Stimulated activated memory B cell treated with anti-CD40 and anti-IgM and Interleukin-4, amounts not matched to agents 10 μg/mL and 1 μg/mL and 100 μg/mL, for 72 hours (primary cell): ENCODE measurements at regions not wholly inside any gene's neighbourhood (a gene's known extent, or its start where the extent isn't known, plus 50 kb on each side); places are given as distances from the start of the nearest gene placed in this dataset.
"Not testable (repeated sequence)": the region's sequence is repeated elsewhere in the genome, so short reads cannot be mapped to it uniquely, and the experiment has no call there.

Experiments
- ATAC-seq: fragments of 150-1000 bp; cut with Tn5 transposase; 2 replicates; pipeline ENCODE4 v1.10.0; 2021
- H3K27ac Mint-ChIP-seq: one replicate; pipeline ENCODE4 v1.8.0; 2022; ENCODE audit warnings: mild to moderate bottlenecking, mixed read lengths
- H3K27me3 Mint-ChIP-seq: one replicate; pipeline ENCODE4 v1.8.0; 2022; ENCODE audit warnings: mixed read lengths
- H3K36me3 Mint-ChIP-seq: one replicate; pipeline ENCODE4 v1.8.0; 2022; ENCODE audit warnings: mixed read lengths
- H3K4me1 Mint-ChIP-seq: one replicate; pipeline ENCODE4 v1.8.0; 2022; ENCODE audit warnings: mixed read lengths
- H3K4me3 Mint-ChIP-seq: one replicate; pipeline ENCODE4 v1.8.0; 2022; ENCODE audit warnings: mild to moderate bottlenecking, moderate library complexity, mixed read lengths
- H3K9me3 Mint-ChIP-seq: one replicate; pipeline ENCODE4 v1.8.0; 2022; ENCODE audit warnings: mixed read lengths

DNA sequence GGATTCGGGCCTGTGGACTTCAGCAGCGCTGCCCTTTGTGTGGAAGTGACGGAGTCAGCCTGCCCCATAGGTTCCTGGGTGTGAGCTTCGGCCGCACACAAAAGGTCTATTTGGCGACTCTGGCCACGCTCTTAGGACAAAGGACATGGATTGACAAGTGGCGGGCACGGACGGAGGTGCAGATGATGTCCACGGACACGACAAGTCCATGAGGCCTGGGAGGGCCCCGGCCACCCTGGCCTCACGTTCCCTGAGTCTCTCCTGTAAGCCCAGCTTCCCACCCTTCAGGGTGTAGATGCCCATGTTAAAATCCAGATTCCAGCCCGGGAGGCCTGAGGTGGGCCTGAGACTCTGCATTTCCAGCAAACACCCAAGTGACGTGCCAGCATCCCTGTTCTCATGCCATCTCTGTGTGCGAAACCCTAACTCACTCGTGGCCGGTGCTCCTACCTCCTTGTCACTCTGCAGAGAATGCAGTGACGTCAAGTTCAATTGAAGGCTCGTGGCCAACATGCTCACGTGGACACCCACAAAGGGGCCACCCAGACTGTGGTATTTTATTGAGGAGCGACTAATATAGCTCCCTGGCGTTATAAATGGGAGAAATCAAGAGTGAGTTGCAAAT, 111.7 kb downstream of the RTP5 start:
- peaks cover 8% of the 10 kb centered on the region for H3K9me3 Mint-ChIP-seq
- no peak overlapping the region for H3K27ac Mint-ChIP-seq
- no peak overlapping the region for H3K4me3 Mint-ChIP-seq
- H3K36me3 Mint-ChIP-seq, result peaks cover 33% of the 10 kb centered on the region
- no peak for ATAC-seq
- no peaks in the 10 kb centered on the region for H3K27me3 Mint-ChIP-seq
- H3K4me1 Mint-ChIP-seq, result peaks cover 49% of the 10 kb centered on the region

DNA sequence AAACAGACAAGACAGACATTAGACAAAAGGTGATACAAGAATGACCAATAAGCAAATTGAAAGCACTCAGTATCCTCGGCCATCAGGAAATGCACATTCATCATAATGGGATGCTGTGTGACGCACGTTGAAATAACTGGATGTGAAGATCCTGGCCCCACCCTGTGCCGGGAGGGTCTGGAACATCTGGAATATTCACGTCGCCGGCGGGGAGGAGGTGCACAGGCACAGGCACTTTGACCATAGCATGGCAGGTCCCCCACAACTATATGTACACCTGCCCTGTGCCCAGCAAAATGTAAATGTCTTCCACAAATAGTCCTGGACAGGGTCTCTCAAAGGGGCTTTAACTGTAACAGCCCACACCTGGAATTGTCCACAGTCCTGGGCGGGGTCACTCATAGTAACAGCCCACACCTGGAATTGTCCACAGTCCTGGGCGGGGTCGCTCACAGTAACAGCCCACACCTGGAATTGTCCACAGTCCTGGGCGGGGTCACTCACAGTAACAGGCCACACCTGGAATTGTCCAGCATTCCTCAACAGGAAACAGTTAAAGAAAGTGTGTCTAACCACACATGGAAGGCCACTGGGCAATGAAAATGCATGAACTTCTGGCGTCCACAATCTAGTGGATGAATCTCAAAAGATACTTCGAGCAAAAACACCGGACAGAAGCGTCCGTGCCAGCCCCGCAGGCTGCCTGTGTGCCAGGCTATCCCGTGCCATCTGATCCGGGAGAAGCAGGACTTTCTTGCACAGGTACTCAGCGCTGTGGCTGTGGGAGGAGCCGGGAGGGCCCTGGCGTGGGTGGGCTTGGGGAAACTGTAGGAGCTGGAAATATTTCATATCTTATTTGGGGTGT, 113.4 kb downstream of the RTP5 start:
- peaks cover 8% of the 10 kb centered on the region for H3K9me3 Mint-ChIP-seq
- H3K36me3 Mint-ChIP-seq, result peaks cover 16% of the 10 kb centered on the region
- no peaks in the 10 kb centered on the region for H3K27me3 Mint-ChIP-seq
- H3K4me3 Mint-ChIP-seq, result no peak overlapping the region
- peaks cover 38% of the 10 kb centered on the region for H3K4me1 Mint-ChIP-seq
- H3K27ac Mint-ChIP-seq, result peak overlapping the region; percentile 72
- ATAC-seq, result no peak

DNA sequence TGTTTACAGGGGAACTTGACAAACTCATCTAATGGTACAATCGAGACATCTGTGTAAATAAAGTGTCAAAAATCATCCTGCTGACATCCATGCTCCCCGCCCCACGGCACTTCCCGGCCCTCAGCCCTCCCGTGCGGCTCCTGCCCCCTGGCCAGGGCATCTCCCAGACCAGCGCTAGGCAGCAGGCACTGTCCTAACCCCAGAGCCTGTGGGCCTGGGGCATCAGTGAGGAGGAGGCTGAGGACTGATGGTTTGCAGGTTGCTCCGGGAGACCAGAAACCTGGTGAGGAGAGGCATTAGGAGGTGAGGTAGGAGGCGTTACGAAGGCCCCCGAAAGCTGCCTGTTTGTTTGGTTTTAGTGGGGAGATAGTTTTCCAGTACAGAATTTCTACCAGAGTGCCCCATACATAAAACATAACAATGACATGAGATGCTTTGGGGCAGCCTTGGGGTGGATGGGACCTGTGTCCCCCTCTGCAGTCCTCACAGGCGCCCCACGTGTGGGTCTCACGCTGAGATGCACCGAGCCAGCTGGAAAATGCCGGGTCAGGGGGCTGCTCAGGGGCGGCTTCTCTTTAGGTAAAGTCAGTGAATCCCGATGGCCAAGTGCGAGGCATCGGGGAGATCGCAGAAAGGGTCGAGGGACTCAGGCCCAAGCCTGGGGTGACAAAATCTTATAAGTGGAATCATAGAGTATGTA, 114.2 kb downstream of the RTP5 start:
- Mint-ChIP-seq H3K4me1 (peaks cover 37% of the 10 kb centered on the region), H3K27me3 (no peaks in the 10 kb centered on the region), H3K36me3 (peaks cover 13% of the 10 kb centered on the region), H3K9me3 (peaks cover 8% of the 10 kb centered on the region), H3K27ac (peak overlapping the region; percentile 72), H3K4me3 (no peak overlapping the region)
- no peak for ATAC-seq

DNA sequence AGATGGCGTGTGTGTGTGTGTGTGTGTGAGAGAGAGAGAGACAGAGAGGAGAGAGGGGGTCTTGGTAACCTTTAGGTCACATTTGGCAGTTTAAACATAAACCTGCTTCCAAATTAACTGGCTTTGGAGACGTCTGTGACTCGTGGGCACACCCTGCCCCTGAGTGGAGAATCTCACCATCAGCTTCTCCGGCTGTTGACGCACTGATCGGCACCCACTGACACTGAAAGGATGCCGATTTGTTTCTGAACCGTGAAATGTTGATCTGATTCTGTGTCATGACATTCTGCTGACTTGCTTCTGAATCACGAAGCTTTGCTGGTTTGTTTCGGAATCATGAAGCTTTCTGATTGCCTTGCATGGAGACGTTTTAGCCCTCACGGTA, 114.7 kb downstream of the RTP5 start:
- Mint-ChIP-seq H3K27ac (peak overlapping the region; percentile 72), H3K27me3 (no peaks in the 10 kb centered on the region), H3K9me3 (peaks cover 10% of the 10 kb centered on the region), H3K36me3 (peaks cover 16% of the 10 kb centered on the region), H3K4me3 (no peak overlapping the region), H3K4me1 (peaks cover 41% of the 10 kb centered on the region)
- no peak for ATAC-seq

DNA sequence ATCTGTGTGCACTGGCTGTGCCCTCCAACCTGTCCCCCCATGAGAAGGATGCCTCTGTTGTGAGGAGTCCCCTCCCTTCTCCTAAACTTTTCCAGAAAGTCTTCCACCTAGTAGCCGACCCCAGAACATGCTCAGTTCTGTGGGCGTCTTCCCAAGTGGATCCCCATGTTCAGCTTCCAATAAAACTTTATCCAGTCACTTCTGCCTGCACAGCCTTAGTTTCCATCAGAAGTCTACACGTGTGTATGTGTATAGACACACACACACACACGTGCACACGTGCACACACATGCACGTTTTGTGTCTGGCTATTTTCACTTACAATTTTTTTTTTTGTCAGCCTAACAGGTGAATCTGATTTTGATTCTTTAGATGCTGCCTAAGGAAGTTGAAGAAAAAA, 115.1 kb downstream of the RTP5 start:
- H3K9me3 Mint-ChIP-seq, result peaks cover 14% of the 10 kb centered on the region
- ATAC-seq, result no peak
- H3K4me1 Mint-ChIP-seq, result peaks cover 44% of the 10 kb centered on the region
- H3K36me3 Mint-ChIP-seq, result peaks cover 20% of the 10 kb centered on the region
- peak overlapping the region; percentile 72 for H3K27ac Mint-ChIP-seq
- H3K4me3 Mint-ChIP-seq, result no peak overlapping the region
- no peaks in the 10 kb centered on the region for H3K27me3 Mint-ChIP-seq

DNA sequence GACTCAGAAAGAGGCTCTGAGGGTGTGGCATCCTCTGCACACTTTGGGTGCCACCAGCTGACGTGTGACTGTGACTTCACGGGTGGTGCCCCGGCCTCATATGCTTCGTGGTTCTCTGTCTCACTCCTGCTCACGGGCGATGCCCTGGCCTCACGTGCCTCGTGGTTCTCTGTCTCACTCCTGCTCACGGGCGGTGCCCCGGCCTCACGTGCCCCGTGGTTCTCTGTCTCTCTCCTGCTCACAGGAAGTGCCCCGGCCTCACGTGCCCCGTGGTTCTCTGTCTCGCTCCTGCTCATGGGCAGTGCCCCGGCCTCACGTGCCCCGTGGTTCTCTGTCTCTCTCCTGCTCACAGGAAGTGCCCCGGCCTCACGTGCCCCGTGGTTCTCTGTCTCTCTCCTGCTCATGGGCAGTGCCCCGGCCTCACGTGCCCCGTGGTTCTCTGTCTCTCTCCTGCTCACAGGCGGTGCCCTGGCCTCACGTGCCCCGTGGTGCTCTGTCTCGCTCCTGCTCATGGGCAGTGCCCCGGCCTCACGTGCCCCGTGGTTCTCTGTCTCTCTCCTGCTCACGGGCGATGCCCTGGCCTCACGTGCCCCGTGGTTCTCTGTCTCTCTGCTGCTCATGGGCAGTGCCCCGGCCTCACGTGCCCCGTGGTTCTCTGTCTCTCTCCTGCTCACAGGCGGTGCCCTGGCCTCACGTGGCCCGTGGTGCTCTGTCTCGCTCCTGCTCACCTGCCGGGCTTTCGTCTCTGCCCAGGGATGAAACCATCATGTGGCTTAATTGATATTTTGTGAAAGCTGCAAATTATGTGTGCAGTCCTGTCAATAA, 115.8 kb downstream of the RTP5 start:
- H3K27ac Mint-ChIP-seq, result peak overlapping the region; percentile 72
- H3K9me3 Mint-ChIP-seq, result peaks cover 21% of the 10 kb centered on the region
- peak; percentile 70 for ATAC-seq
- H3K4me3 Mint-ChIP-seq, result peak overlapping the region; percentile 26
- H3K27me3 Mint-ChIP-seq, result not testable (repeated sequence)
- peaks cover 46% of the 10 kb centered on the region for H3K4me1 Mint-ChIP-seq
- H3K36me3 Mint-ChIP-seq, result peaks cover 27% of the 10 kb centered on the region

DNA sequence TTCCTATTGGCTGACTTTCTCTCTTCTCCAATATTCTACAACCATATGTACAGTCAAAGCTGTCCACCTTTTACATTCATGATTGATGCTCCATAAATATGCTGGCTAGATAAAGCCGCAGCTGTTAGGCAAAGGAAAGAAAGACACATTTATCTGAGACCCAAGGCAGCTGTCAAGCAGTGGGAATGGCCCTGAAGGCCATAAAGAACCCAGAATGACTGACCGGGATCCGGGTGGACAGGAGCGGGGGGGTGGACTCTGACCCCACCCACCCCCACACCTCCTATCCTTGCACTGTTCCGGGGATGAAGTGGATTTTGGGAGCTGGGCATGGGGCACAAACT, 116.4 kb downstream of the RTP5 start:
- peak overlapping the region; percentile 72 for H3K27ac Mint-ChIP-seq
- H3K27me3 Mint-ChIP-seq, result no peaks in the 10 kb centered on the region
- ATAC-seq, result no peak
- peaks cover 30% of the 10 kb centered on the region for H3K36me3 Mint-ChIP-seq
- H3K4me1 Mint-ChIP-seq, result peaks cover 52% of the 10 kb centered on the region
- H3K4me3 Mint-ChIP-seq, result peak overlapping the region; percentile 26
- peaks cover 26% of the 10 kb centered on the region for H3K9me3 Mint-ChIP-seq

DNA sequence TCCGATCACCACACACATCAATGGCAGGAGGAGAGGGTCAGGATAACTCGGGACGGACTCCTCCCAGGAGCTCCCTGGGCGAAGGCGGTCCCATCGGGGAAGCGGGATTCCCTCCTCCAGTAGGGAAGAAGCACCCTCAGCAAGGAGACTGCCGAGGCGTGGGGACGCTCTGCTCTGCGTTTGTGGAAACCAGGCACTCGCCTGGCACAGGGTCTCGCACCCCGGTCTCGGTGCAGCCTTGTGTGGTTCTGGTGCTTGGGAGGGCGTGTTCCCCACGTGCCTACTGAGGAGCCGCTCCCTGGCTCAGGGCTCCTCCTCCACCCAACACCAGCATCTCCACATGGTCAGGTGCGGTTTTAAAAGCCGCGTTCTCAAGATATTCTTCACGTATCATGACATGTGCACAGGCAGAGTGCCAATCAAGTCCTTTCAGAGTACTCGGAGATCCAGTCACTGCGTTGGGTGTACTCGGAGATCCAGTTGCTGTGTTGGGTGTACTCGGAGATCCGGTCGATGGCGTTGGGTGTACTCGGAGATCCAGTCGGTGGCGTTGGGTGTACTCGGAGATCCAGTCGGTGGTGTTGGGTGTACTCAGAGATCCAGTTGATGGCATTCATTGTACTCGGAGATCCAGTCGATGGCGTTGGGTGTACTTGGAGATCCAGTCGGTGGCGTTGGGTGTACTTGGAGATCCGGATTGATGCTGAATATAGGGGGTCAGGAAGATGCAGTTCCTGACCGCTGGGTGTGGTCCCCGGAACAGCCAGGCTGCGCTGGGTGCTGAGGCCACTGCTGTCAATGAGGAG, 117.5 kb downstream of the RTP5 start:
- Mint-ChIP-seq H3K27ac (no peak overlapping the region), H3K36me3 (peaks cover 27% of the 10 kb centered on the region), H3K27me3 (no peaks in the 10 kb centered on the region), H3K4me3 (no peak overlapping the region), H3K4me1 (peaks cover 58% of the 10 kb centered on the region), H3K9me3 (peaks cover 26% of the 10 kb centered on the region)
- ATAC-seq, result no peak

DNA sequence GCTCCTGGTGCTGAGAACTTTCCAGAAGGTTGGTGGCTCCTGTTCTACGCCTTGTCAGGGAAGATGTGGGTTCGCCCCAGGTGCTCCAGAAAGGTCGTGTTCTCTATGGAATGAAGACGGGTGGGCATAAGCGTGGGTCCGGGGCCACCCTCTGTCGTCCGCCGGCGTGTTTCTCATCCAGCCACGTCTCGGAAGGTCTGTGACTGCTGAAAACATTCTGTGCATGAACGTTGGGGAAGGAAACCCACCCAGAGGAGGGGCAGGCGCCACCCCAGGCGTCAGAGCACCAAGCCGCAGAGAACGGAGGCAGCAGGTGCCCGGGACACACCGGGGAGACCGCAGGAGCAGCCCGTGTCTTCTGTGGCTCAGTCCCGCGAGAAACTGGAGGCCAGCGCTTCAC, 118.2 kb downstream of the RTP5 start:
- ATAC-seq, result no peak
- H3K9me3 Mint-ChIP-seq, result peaks cover 26% of the 10 kb centered on the region
- H3K36me3 Mint-ChIP-seq, result peaks cover 27% of the 10 kb centered on the region
- H3K4me3 Mint-ChIP-seq, result no peak overlapping the region
- H3K4me1 Mint-ChIP-seq, result peaks cover 58% of the 10 kb centered on the region
- no peak overlapping the region for H3K27ac Mint-ChIP-seq
- no peaks in the 10 kb centered on the region for H3K27me3 Mint-ChIP-seq

DNA sequence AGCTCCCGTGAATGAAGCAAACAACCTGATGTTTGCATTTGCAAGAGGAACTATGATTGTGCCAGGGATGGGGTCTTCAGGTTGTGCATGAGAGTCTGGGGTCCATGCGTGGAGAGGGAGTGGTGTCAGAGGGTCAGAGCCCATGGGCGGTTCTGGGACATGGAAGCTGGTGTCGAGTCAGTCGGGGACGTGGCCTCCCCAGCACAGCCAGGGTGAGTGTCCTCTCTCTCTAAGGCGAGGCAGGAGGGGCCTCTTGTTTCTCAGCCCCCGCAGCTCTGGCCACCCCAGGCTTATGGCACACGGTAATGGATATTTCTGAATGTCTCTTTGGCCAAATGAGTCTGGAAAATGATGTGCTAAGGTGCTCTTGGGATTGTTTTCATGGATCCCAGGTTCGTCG, 118.6 kb downstream of the RTP5 start:
- no peak overlapping the region for H3K27ac Mint-ChIP-seq
- ATAC-seq, result no peak
- no peak overlapping the region for H3K4me3 Mint-ChIP-seq
- peaks cover 29% of the 10 kb centered on the region for H3K36me3 Mint-ChIP-seq
- peaks cover 58% of the 10 kb centered on the region for H3K4me1 Mint-ChIP-seq
- H3K9me3 Mint-ChIP-seq, result peaks cover 26% of the 10 kb centered on the region
- no peaks in the 10 kb centered on the region for H3K27me3 Mint-ChIP-seq

DNA sequence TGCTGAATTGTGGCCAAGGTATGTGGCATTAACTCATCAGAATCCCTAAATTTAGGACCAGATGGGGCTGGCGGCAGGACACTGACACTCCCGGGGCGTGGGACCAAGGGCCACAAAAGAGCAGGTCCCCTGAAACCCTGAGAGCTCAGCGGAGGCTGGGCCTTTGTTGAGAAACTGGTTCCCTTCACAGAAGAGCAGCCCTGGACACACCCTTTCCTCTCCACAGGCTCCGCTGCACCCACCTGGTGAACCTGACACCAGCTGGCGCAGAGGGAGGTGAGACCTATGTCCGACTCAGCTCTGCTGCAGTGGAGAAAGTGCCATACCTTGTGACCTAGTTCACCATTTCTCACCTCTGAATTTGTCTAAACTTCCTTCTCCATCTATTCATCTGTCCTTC, 119.5 kb downstream of the RTP5 start:
- no peak overlapping the region for H3K27ac Mint-ChIP-seq
- H3K36me3 Mint-ChIP-seq, result peaks cover 36% of the 10 kb centered on the region
- H3K4me3 Mint-ChIP-seq, result no peak overlapping the region
- no peaks in the 10 kb centered on the region for H3K27me3 Mint-ChIP-seq
- ATAC-seq, result peak; percentile 76
- H3K4me1 Mint-ChIP-seq, result peaks cover 58% of the 10 kb centered on the region
- H3K9me3 Mint-ChIP-seq, result peaks cover 26% of the 10 kb centered on the region

DNA sequence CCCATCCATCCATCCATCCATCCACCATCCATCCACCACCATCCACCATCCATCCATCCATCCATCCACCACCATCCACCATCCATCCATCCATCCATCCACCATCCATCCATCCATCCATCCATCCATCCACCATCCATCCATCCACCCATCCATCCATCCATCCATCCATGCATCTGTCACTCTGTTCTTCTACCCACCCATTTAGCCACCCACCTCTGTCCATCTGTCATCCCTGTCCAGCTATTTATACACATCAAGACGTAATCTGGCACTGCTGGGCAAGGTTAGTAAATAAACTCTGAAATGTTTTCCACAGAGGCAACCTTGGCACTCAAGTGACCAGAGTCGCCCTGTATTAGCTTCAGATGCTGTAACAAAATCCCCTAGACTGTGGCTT, 120.9 kb downstream of the RTP5 start:
- Mint-ChIP-seq H3K4me1 (peaks cover 45% of the 10 kb centered on the region), H3K36me3 (peaks cover 41% of the 10 kb centered on the region), H3K27me3 (no peaks in the 10 kb centered on the region), H3K27ac (no peak overlapping the region), H3K4me3 (no peak overlapping the region), H3K9me3 (peaks cover 22% of the 10 kb centered on the region)
- ATAC-seq, result no peak

DNA sequence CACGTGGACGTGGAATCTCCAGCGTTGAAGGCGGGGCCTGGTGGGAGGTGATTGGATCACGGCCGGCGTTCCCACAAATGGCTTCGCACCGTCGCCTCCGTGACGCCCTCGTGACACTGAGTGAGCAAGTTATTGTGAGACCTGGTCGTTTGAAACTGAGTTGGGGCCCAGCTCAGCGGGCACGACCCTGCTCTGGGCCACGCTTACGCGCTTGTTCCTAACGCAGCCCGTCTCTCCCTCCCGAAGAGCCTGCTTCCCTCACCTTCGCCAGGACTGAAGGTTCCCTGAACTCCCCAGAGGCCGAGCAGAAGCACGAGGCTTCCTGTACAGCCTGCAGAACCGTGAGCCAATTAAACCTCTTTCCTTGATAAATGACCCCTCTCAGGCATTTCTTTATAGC, 121.8 kb downstream of the RTP5 start:
- H3K36me3 Mint-ChIP-seq, result peaks cover 42% of the 10 kb centered on the region
- H3K27me3 Mint-ChIP-seq, result no peaks in the 10 kb centered on the region
- H3K4me1 Mint-ChIP-seq, result peaks cover 39% of the 10 kb centered on the region
- no peak overlapping the region for H3K4me3 Mint-ChIP-seq
- H3K27ac Mint-ChIP-seq, result no peak overlapping the region
- H3K9me3 Mint-ChIP-seq, result peaks cover 18% of the 10 kb centered on the region
- ATAC-seq, result no peak

DNA sequence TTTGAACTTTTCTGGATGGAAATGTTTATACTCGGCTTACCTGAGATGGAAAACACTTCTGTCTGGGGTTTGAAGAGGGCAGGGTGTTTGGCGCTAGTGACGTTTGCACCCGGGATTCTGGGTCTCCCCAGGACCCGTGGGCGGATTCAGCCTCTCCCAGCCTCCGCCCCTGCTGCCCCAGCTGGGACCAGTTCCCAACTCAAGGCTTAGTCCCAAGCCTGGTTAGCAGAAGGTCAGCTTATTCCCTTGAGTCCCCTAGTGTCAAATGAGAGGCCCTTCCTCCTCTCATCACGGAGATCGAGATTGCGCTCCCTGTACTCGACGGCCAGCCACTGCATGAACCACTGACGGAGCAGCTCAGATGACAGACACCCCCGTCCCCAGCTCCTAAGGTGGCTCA, 123.2 kb downstream of the RTP5 start:
- peaks cover 57% of the 10 kb centered on the region for H3K36me3 Mint-ChIP-seq
- peaks cover 35% of the 10 kb centered on the region for H3K4me1 Mint-ChIP-seq
- H3K9me3 Mint-ChIP-seq, result peaks cover 18% of the 10 kb centered on the region
- no peaks in the 10 kb centered on the region for H3K27me3 Mint-ChIP-seq
- ATAC-seq, result no peak
- no peak overlapping the region for H3K27ac Mint-ChIP-seq
- no peak overlapping the region for H3K4me3 Mint-ChIP-seq
